ENCODE measurements at regions not wholly inside any gene's neighbourhood (a gene's known extent, or its start where the extent isn't known, plus 50 kb on each side); places are given as distances from the start of the nearest gene placed in this dataset.

- Histone ChIP-seq H3K9ac (ENCODE audit: low read depth, low read length, poor library complexity, severe bottlenecking) (no peak overlapping the region), H3K36me3 (ENCODE audit: insufficient read depth, low read length) (no peaks in the 10 kb centered on the region), H3K4me2 (ENCODE audit: low read depth, low read length, poor library complexity, severe bottlenecking) (no peak overlapping the region), H3K79me2 (ENCODE audit: insufficient read depth, low read length) (no peaks in the 10 kb centered on the region), H3F3A (ENCODE audit: low read depth) (no peaks in the 10 kb centered on the region), H4K20me1 (ENCODE audit: insufficient read depth, low read length, poor library complexity, severe bottlenecking) (no peaks in the 10 kb centered on the region), H3K4me1 (ENCODE audit: insufficient read depth, low read length, poor library complexity, severe bottlenecking) (no peaks in the 10 kb centered on the region), H3K9me3 (ENCODE audit: insufficient read depth, low read depth, low read length) (no peaks in the 10 kb centered on the region), H3K27me3 (ENCODE audit: insufficient read depth, low read length, poor library complexity, severe bottlenecking) (no peaks in the 10 kb centered on the region), H2AFZ (ENCODE audit: low read length) (no peak overlapping the region), H3K9me2 (replicated peaks; ENCODE audit: low read depth, low read length) (no peaks in the 10 kb centered on the region), H3K4me3 (ENCODE audit: low read length, poor library complexity, severe bottlenecking) (no peak overlapping the region)
- no peak for TF ChIP-seq EZH2phosphoT487 (IDR thresholded peaks at IDR 0.05; ENCODE audit: borderline replicate concordance)
- TF ChIP-seq CTCF (conservative IDR thresholded peaks at IDR 0.05; ENCODE audit: low read length), result no peak
These were observed 111.2 kb upstream of the CTTNBP2NL start for GRCh38 chr1:112284796-112285195.

- H3K9me3 ChIP-seq (ENCODE audit: insufficient read depth, low read depth, low read length), result no peaks in the 10 kb centered on the region
- H2AFZ ChIP-seq (ENCODE audit: low read length), result no peak overlapping the region
- H3K9ac ChIP-seq (ENCODE audit: low read depth, low read length, poor library complexity, severe bottlenecking), result no peak overlapping the region
- H3F3A ChIP-seq (ENCODE audit: low read depth), result no peaks in the 10 kb centered on the region
- H3K4me3 ChIP-seq (ENCODE audit: low read length, poor library complexity, severe bottlenecking), result no peak overlapping the region
- no peaks in the 10 kb centered on the region for H4K20me1 ChIP-seq (ENCODE audit: insufficient read depth, low read length, poor library complexity, severe bottlenecking)
- TF ChIP-seq EZH2phosphoT487 (IDR thresholded peaks at IDR 0.05; ENCODE audit: borderline replicate concordance) (no peak), CTCF (conservative IDR thresholded peaks at IDR 0.05; ENCODE audit: low read length) (no peak)
- H3K79me2 ChIP-seq (ENCODE audit: insufficient read depth, low read length), result no peaks in the 10 kb centered on the region
- H3K36me3 ChIP-seq (ENCODE audit: insufficient read depth, low read length), result no peaks in the 10 kb centered on the region
- H3K27me3 ChIP-seq (ENCODE audit: insufficient read depth, low read length, poor library complexity, severe bottlenecking), result no peaks in the 10 kb centered on the region
- H3K9me2 ChIP-seq (replicated peaks; ENCODE audit: low read depth, low read length), result no peaks in the 10 kb centered on the region
- no peaks in the 10 kb centered on the region for H3K4me1 ChIP-seq (ENCODE audit: insufficient read depth, low read length, poor library complexity, severe bottlenecking)
- H3K4me2 ChIP-seq (ENCODE audit: low read depth, low read length, poor library complexity, severe bottlenecking), result no peak overlapping the region
These were observed 110.7 kb upstream of the CTTNBP2NL start for GRCh38 chr1:112285316-112285715.

GRCh38 chr1:112285746-112286145 is 110.3 kb upstream of the CTTNBP2NL start:
- Histone ChIP-seq H3K9me2 (replicated peaks; ENCODE audit: low read depth, low read length) (no peaks in the 10 kb centered on the region), H3F3A (ENCODE audit: low read depth) (no peaks in the 10 kb centered on the region), H3K4me1 (ENCODE audit: insufficient read depth, low read length, poor library complexity, severe bottlenecking) (no peaks in the 10 kb centered on the region), H3K27me3 (ENCODE audit: insufficient read depth, low read length, poor library complexity, severe bottlenecking) (no peaks in the 10 kb centered on the region), H3K9ac (ENCODE audit: low read depth, low read length, poor library complexity, severe bottlenecking) (no peak overlapping the region), H3K4me3 (ENCODE audit: low read length, poor library complexity, severe bottlenecking) (no peak overlapping the region), H3K79me2 (ENCODE audit: insufficient read depth, low read length) (no peaks in the 10 kb centered on the region), H3K4me2 (ENCODE audit: low read depth, low read length, poor library complexity, severe bottlenecking) (no peak overlapping the region), H2AFZ (ENCODE audit: low read length) (no peak overlapping the region), H3K9me3 (ENCODE audit: insufficient read depth, low read depth, low read length) (no peaks in the 10 kb centered on the region), H3K36me3 (ENCODE audit: insufficient read depth, low read length) (no peaks in the 10 kb centered on the region), H4K20me1 (ENCODE audit: insufficient read depth, low read length, poor library complexity, severe bottlenecking) (no peaks in the 10 kb centered on the region)
- TF ChIP-seq CTCF (conservative IDR thresholded peaks at IDR 0.05; ENCODE audit: low read length), result no peak
- no peak for TF ChIP-seq EZH2phosphoT487 (IDR thresholded peaks at IDR 0.05; ENCODE audit: borderline replicate concordance)
